H1 (cell line): ENCODE measurements at regions not wholly inside any gene's neighbourhood (a gene's known extent, or its start where the extent isn't known, plus 50 kb on each side); places are given as distances from the start of the nearest gene placed in this dataset.

ENCODE experiments used
- CTCF ChIA-PET: fragments of 300-600 bp; sonication (Branson Sonifier 250); formaldehyde crosslinking; loops from one replicate; lab custom pipeline; 2021; ENCODE audit not compliant: partially characterized antibody; lab: Charles Lee
- POLR2A ChIA-PET: fragments of 300-600 bp; sonication (Branson Sonifier 250); formaldehyde crosslinking; loops from one replicate; lab custom pipeline; 2021; ENCODE audit warnings: inconsistent platforms; ENCODE audit not compliant: partially characterized antibody; lab: Charles Lee
- DNase-seq, 2 experiments: peaks; one replicate each; pipeline versions ENCODE4 v3.0.0 to v3.0.0-alpha.2; 2010 to 2022; ENCODE audit warnings: low spot score in 2 of 2, low read depth in 1 of 2, mixed read lengths in 1 of 2
- FAIRE-seq: peaks from 2 replicates; lab custom pipeline; 2011; peaks lifted over from hg19 to GRCh38; lab: Jason Lieb, UNC
- H2AFZ ChIP-seq: 2 replicates; pipeline ENCODE4 v1.8.1; 2012; ENCODE audit warnings: low read length, inconsistent platforms
- H2AK5ac ChIP-seq: 2 replicates; pipeline ENCODE4 v1.6.1; 2013; ENCODE audit warnings: low read depth, low read length
- H2BK120ac ChIP-seq: replicated peaks from 2 replicates; pipeline ENCODE3; 2013; ENCODE audit warnings: low read depth, low read length, inconsistent platforms
- H2BK12ac ChIP-seq: 2 replicates; pipeline ENCODE4 v1.6.1; 2013; ENCODE audit warnings: low read depth, low read length
- H2BK15ac ChIP-seq: 2 replicates; pipeline ENCODE4 v1.6.1; 2013; ENCODE audit warnings: low read length
- H2BK20ac ChIP-seq: 2 replicates; pipeline ENCODE4 v1.6.1; 2013; ENCODE audit warnings: low read length
- H2BK5ac ChIP-seq: 2 replicates; pipeline ENCODE4 v1.6.1; 2013; ENCODE audit warnings: low read depth, low read length
- H3K14ac ChIP-seq: 2 replicates; pipeline ENCODE4 v1.6.1; 2013; ENCODE audit warnings: inconsistent platforms; ENCODE audit not compliant: insufficient read length
- H3K18ac ChIP-seq: 2 replicates; pipeline ENCODE4 v1.6.1; 2013; ENCODE audit warnings: low read length; ENCODE audit errors: extremely low read depth
- H3K23ac ChIP-seq: 2 replicates; pipeline ENCODE4 v1.6.1; 2013; ENCODE audit warnings: inconsistent platforms; ENCODE audit not compliant: insufficient read length
- H3K23me2 ChIP-seq: 2 replicates; pipeline ENCODE4 v1.6.1; 2013; ENCODE audit warnings: low read depth, low read length
- H3K27ac ChIP-seq: 2 replicates; pipeline ENCODE4 v1.6.1; 2011; ENCODE audit warnings: low read depth, low read length, inconsistent platforms
- H3K27me3 ChIP-seq, 4 experiments: replicated peaks in 1 of 4; 1 replicate in 1 of 4; 2 replicates in 3 of 4; pipeline versions ENCODE4 v1.6.1 to v1.8.1; 2011 to 2013; ENCODE audit warnings: low read length in 3 of 4, mild to moderate bottlenecking in 3 of 4, inconsistent platforms in 2 of 4, mixed read lengths in 2 of 4, moderate library complexity in 1 of 4; ENCODE audit not compliant: control insufficient read depth in 3 of 4, insufficient read depth in 3 of 4; ENCODE audit errors: extremely low read depth in 1 of 4
- H3K36me3 ChIP-seq, 4 experiments: 2 replicates each; pipeline versions ENCODE4 v1.6.1 to v1.8.1; 2011 to 2013; ENCODE audit warnings: mild to moderate bottlenecking in 4 of 4, low read length in 3 of 4, moderate library complexity in 2 of 4, control low read depth in 1 of 4, inconsistent platforms in 1 of 4; ENCODE audit not compliant: insufficient read depth in 4 of 4, control insufficient read depth in 2 of 4
- H3K4ac ChIP-seq: replicated peaks from 2 replicates; pipeline ENCODE3; 2013; ENCODE audit warnings: low read length, low read depth, mixed read lengths, inconsistent platforms; ENCODE audit not compliant: insufficient read length
- H3K4me1 ChIP-seq, 4 experiments: replicated peaks in 1 of 4; 1 replicate in 1 of 4; 2 replicates in 3 of 4; pipeline versions ENCODE4 v1.6.1 to v1.8.1; 2011 to 2013; ENCODE audit warnings: low read length in 3 of 4, inconsistent platforms in 2 of 4, mixed read lengths in 1 of 4; ENCODE audit not compliant: insufficient read depth in 4 of 4, control insufficient read depth in 3 of 4
- H3K4me2 ChIP-seq, 2 experiments: 2 replicates each; pipeline versions ENCODE4 v1.6.1 to v1.8.1; 2011 to 2013; ENCODE audit warnings: low read depth in 2 of 2, low read length in 2 of 2, control low read depth in 1 of 2, inconsistent platforms in 1 of 2, mild to moderate bottlenecking in 1 of 2; ENCODE audit not compliant: insufficient read depth in 1 of 2
- H3K4me3 ChIP-seq, 4 experiments: fragments of 200-600, 300-600 bp in 1 of 4; sonication (generic), shearing (Covaris generic), sonication (Bioruptor Twin) in 1 of 4; 2 replicates each; pipeline versions ENCODE4 v1.5.1 to v1.8.1; 2011 to 2016; ENCODE audit warnings: low read length in 4 of 4, low read depth in 3 of 4, control low read depth in 2 of 4, inconsistent platforms in 2 of 4, mild to moderate bottlenecking in 2 of 4, mixed read lengths in 1 of 4, moderate library complexity in 1 of 4; ENCODE audit not compliant: insufficient read depth in 2 of 4; ENCODE audit errors: extremely low read depth in 1 of 4
- H3K56ac ChIP-seq: replicated peaks from 2 replicates; pipeline ENCODE3; 2013; ENCODE audit warnings: low read depth, mild to moderate bottlenecking, mixed read lengths, low read length, inconsistent platforms; ENCODE audit not compliant: insufficient read length
- H3K79me1 ChIP-seq: 2 replicates; pipeline ENCODE4 v1.6.1; 2013; ENCODE audit warnings: low read depth, low read length, control low read depth
- H3K79me2 ChIP-seq, 2 experiments: 2 replicates each; pipeline versions ENCODE4 v1.6.1 to v1.8.1; 2012 to 2013; ENCODE audit warnings: low read length in 2 of 2, mild to moderate bottlenecking in 2 of 2, inconsistent platforms in 1 of 2; ENCODE audit not compliant: insufficient read depth in 2 of 2, control insufficient read depth in 1 of 2
- H3K9ac ChIP-seq, 4 experiments: replicated peaks in 1 of 4; 1 replicate in 1 of 4; 2 replicates in 3 of 4; pipeline versions ENCODE4 v1.6.1 to v1.8.1; 2011 to 2013; ENCODE audit warnings: low read depth in 3 of 4, low read length in 3 of 4, control low read depth in 2 of 4, mild to moderate bottlenecking in 2 of 4, moderate library complexity in 2 of 4, inconsistent platforms in 1 of 4; ENCODE audit errors: extremely low read depth in 1 of 4
- H3K9me3 ChIP-seq, 2 experiments: 2 replicates each; pipeline versions ENCODE4 v1.6.1 to v1.8.1; 2012 to 2013; ENCODE audit warnings: mild to moderate bottlenecking in 2 of 2, moderate library complexity in 2 of 2, control low read depth in 1 of 2, inconsistent platforms in 1 of 2, low read depth in 1 of 2, low read length in 1 of 2, mixed read lengths in 1 of 2; ENCODE audit not compliant: insufficient read depth in 2 of 2
- H4K20me1 ChIP-seq, 2 experiments: replicated peaks in 1 of 2; 2 replicates each; pipeline versions ENCODE3 to v1.8.1; 2011 to 2013; ENCODE audit warnings: inconsistent platforms in 2 of 2, low read length in 2 of 2, mild to moderate bottlenecking in 1 of 2; ENCODE audit not compliant: insufficient read depth in 2 of 2, control insufficient read depth in 1 of 2
- H4K5ac ChIP-seq: 2 replicates; pipeline ENCODE4 v1.6.1; 2013; ENCODE audit warnings: low read length, low read depth, mixed read lengths, inconsistent platforms; ENCODE audit not compliant: insufficient read length
- H4K8ac ChIP-seq: 2 replicates; pipeline ENCODE4 v1.8.0; 2013; ENCODE audit warnings: mild to moderate bottlenecking, moderate library complexity, low read length, inconsistent platforms; ENCODE audit not compliant: insufficient read depth; ENCODE audit errors: extremely low read depth
- H4K91ac ChIP-seq: replicated peaks from 2 replicates; pipeline ENCODE3; 2013; ENCODE audit warnings: low read length, mixed read lengths, inconsistent platforms; ENCODE audit not compliant: insufficient read length
- ASH2L ChIP-seq: fragments of 200-600, 300-600 bp; sonication (generic); IDR thresholded peaks from one replicate; pipeline ENCODE4 v1.7.1; 2017; ENCODE audit warnings: low read length
- CBX5 ChIP-seq: fragments of 300-800, 300-1000 bp; sonication (generic); IDR thresholded peaks from 2 replicates; pipeline ENCODE4 v1.7.1; 2016; ENCODE audit warnings: antibody characterized with exemption, low read length, low read depth
- CREB1 ChIP-seq: IDR thresholded peaks from 2 replicates; pipeline ENCODE4 v1.6.1; 2012; ENCODE audit warnings: inconsistent platforms
- EP300 ChIP-seq, 2 experiments: IDR thresholded peaks; 1 replicate in 1 of 2; 2 replicates in 1 of 2; pipeline ENCODE4 v1.6.1; 2011 to 2012; ENCODE audit warnings: low read depth in 2 of 2, low read length in 2 of 2, mild to moderate bottlenecking in 2 of 2, borderline replicate concordance in 1 of 2, inconsistent platforms in 1 of 2, moderate library complexity in 1 of 2
- MAFK ChIP-seq: IDR thresholded peaks from 2 replicates; pipeline ENCODE4 v1.6.1; 2012; ENCODE audit warnings: low read depth, mild to moderate bottlenecking, improper control_type of control experiment, low read length
- NRF1 ChIP-seq: IDR thresholded peaks from 2 replicates; pipeline ENCODE4 v1.6.1; 2011; ENCODE audit warnings: mild to moderate bottlenecking, low read depth, low read length, improper control_type of control experiment
- SIX5 ChIP-seq: IDR thresholded peaks from 2 replicates; pipeline ENCODE4 v1.6.1; 2011; ENCODE audit warnings: mild to moderate bottlenecking, low read depth, low read length
- SP1 ChIP-seq: IDR thresholded peaks from 2 replicates; pipeline ENCODE4 v1.6.1; 2011; ENCODE audit warnings: low read depth, low read length
- ZNF274 ChIP-seq: IDR thresholded peaks from 2 replicates; pipeline ENCODE4 v1.7.0; 2012; ENCODE audit warnings: low read length, borderline replicate concordance; ENCODE audit errors: extremely low read depth
- WGBS, 2 experiments: shearing (Covaris generic) in 1 of 2; methylation state at CpG; one replicate each; pipeline versions ENCODE4 v1.1.6 to v1.1.7; 2013 to 2015; ENCODE audit warnings: low lambda C conversion rate in 2 of 2, mixed read lengths in 2 of 2, inconsistent platforms in 1 of 2, low coverage in 1 of 2, missing lambda C conversion rate in 1 of 2; ENCODE audit not compliant: insufficient replicate concordance in 2 of 2, insufficient coverage in 1 of 2, insufficient read length in 1 of 2; ENCODE audit errors: extremely low coverage in 1 of 2, missing lambda C conversion rate in 1 of 2; 5-methylcytosine and 5-hydroxymethylcytosine counted together
- TF ChIP-seq, protein P1 (sequence below): IDR thresholded peaks from 2 replicates; pipeline ENCODE4 v1.6.1; 2011; ENCODE audit warnings: low read depth, mild to moderate bottlenecking, low read length; ENCODE audit not compliant: insufficient read depth

DNA sequence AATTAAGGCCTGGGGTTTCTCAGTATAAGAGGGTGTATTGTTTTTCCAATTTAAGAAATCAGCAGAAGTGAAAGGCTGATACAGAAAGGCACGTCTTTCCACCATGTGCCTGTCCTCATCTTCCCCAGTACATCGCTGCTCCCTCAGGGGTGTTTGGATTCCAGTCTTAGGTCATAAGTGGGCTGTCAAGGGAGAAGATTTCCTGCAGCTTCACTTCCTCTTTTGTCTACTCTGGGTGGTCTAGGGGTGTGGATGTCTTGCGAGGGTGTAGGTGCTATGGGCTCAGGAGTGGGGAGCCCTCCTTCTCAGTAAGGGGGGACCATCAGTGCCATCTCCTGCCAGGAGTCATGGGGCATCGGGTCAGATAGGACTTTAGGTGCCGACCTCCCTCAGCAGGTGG is 999.8 kb upstream of the NCAM2 start:
- FAIRE-seq = no peak
- Histone ChIP-seq H3K79me1 (no peaks in the 10 kb centered on the region), H4K5ac (no peak overlapping the region), H2AK5ac (no peak overlapping the region), H3K36me3 (no peaks in the 10 kb centered on the region), H3K23me2 (no peaks in the 10 kb centered on the region), H2BK15ac (no peak overlapping the region), H3K14ac (no peak overlapping the region), H3K4me3 (no peak overlapping the region), H3K9me3 (peaks cover 4 to 5% of the 10 kb centered on the region in 2 experiments; a peak in 1 of 4 replicates), H3K4ac (no peak overlapping the region)
- CTCF ChIA-PET = no interaction called here
- TF ChIP-seq SP1 = no peak
- no peak for TF ChIP-seq CREB1
- TF ChIP-seq EP300 (IDR thresholded peaks at IDR 0.05; ENCODE audit: borderline replicate concordance in 1 of 2, low read depth in 2 of 2, low read length in 2 of 2) = no peak
- TF ChIP-seq MAFK = no peak
- TF ChIP-seq CBX5 = no peak
- TF ChIP-seq, protein P1, sequence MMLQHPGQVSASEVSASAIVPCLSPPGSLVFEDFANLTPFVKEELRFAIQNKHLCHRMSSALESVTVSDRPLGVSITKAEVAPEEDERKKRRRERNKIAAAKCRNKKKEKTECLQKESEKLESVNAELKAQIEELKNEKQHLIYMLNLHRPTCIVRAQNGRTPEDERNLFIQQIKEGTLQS = no peak
- TF ChIP-seq NRF1 = no peak
- TF ChIP-seq ZNF274 = no peak
- no peak for TF ChIP-seq ASH2L
- TF ChIP-seq SIX5 = no peak
- TF ChIP-seq, all 59 proteins: peak for 0
- H3K4me1 ChIP-seq = no peaks in the 10 kb centered on the region
- H3K27me3 ChIP-seq = no peaks in the 10 kb centered on the region
- H2BK12ac ChIP-seq = no peak overlapping the region
- POLR2A ChIA-PET = no interaction called here
- no peak overlapping the region for H2BK20ac ChIP-seq
- no peak overlapping the region for H3K56ac ChIP-seq
- H2AFZ ChIP-seq = no peak overlapping the region
- H3K18ac ChIP-seq = no peak overlapping the region
- no peak overlapping the region for H3K4me2 ChIP-seq
- WGBS, 2 experiments = 89% methylated on average over 5 of the region's 5 CpGs; no CpG with 5 or more reads in 1 of the 2 experiments
- no peak overlapping the region for H3K23ac ChIP-seq
- H3K79me2 ChIP-seq = no peaks in the 10 kb centered on the region
- no peak overlapping the region for H2BK5ac ChIP-seq
- H2BK120ac ChIP-seq = no peak overlapping the region
- H3K9ac ChIP-seq = no peak overlapping the region
- H4K8ac ChIP-seq = no peak overlapping the region
- no peaks in the 10 kb centered on the region for H4K20me1 ChIP-seq
- no peak overlapping the region for H4K91ac ChIP-seq
- no peak for DNase-seq
- H3K27ac ChIP-seq = no peak overlapping the region
